NCI-H1048 (cell line): ENCODE measurements at regions not wholly inside any gene's neighbourhood (a gene's known extent, or its start where the extent isn't known, plus 50 kb on each side); places are given as distances from the start of the nearest gene placed in this dataset.
"Not testable (repeated sequence)": the region's sequence is repeated elsewhere in the genome, so short reads cannot be mapped to it uniquely, and the experiment has no call there.

ENCODE experiments used
- DNase-seq: peaks from one replicate; lab custom pipeline; 2025; lab: John Stamatoyannopoulos, UW

DNA sequence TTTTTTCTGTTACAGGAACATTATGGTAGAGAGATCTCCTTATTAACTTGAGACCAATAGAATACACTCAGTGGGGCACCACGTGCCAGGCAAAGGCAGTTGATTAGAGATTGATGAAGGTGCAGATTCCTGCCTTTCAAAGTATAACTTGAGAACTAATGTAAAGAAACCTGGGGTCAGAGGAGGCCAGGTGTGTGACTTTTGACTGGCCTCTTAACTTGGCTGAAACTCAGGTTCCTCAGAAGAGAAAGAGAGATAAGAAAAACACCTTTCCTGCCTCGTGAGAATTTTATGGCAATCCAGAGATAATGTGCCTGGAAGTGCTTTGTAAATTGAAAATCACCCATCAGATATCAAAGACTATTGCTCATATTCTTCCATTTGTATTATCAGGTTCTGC, 110.7 kb upstream of the GZMB start:
- DNase-seq: no peak

DNA sequence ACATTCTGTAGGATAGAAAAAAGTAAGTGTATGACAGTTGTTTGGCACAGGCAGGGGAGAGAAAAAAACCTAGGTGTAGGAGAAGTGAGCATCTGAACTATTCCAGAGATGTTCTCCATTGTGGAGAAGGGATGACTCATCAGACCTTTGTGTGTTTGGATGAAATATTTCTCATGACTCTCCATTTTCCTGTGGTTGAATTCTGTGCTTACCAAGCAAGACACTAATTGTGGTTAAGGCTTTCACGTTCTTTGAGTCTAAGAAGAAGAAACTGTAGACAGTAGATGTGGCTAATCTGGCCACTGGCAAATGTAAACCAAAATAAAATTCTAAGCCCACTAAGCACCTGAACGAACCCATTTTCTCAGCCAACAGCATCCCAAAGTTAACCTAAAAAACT, 107.9 kb upstream of the GZMB start:
- no peak for DNase-seq

DNA sequence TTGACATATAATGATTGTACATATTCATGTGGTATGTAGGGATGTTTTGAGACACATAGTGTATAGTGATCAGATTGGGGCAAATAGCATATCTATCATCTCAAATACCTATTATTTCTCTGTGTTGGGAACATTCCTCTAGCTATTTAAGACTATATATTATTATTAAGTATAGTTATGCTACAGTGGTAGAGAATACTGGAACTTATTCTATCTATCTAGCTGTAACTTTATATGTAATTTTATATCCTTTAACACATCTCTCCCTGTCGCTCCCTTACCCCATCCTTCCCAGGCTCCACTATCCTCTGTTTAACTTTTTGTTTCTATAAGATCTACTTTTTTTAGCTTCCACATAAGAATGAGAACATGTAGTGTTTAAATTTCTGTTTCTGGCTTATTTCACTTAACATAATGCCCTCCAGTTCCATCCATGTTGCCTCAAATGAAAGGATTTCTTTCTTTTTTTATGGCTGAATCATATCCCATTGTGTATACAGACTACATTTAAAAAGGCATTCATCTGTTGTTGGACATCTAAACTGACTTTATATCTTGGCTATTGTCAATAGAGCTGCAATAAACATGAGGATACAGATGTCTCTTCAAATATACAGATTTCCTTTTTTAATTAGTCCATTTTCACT, 102.1 kb upstream of the GZMB start:
- no peak for DNase-seq

DNA sequence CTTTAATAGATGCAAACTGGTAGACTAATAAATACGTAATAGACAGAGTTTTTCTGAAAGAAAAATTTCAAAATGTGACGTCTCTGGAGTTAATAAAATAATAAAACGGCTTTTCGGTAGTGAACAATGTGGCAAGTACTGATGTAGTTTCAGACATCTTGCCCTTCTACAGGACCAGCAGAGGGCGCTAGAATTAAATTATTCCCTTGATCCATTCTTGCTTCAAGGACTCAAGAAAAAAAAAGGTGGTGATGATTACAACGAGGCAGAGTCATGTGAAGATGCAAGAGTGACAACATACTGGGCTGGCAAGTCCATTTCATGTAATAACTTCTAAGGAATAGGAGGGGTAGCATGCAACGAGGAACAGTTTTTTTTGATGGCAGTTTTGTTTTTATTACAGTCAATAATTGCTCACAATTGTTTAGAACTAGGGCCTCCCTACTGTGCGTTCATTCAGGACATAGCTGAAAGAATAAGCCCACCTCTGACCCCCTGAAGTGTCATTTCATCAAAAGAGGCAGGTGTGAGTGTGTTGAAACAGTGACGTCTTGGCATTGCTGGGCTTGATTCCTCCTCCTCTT, 101.0 kb upstream of the GZMB start:
- DNase-seq: peak; percentile 15

GRCh38 chr14:24726480-24726879, 92.5 kb upstream of the GZMB start:
- DNase-seq: no peak

- no peak for DNase-seq
Measured at GRCh38 chr14:24725311-24725710, 91.3 kb upstream of the GZMB start.

GRCh38 chr14:24721775-24722174, 87.8 kb upstream of the GZMB start:
- no peak for DNase-seq

- no peak for DNase-seq
Measured at GRCh38 chr14:24715239-24715638, 81.2 kb upstream of the GZMB start.

GRCh38 chr14:24713404-24713803, 79.4 kb upstream of the GZMB start:
- no peak for DNase-seq

DNA sequence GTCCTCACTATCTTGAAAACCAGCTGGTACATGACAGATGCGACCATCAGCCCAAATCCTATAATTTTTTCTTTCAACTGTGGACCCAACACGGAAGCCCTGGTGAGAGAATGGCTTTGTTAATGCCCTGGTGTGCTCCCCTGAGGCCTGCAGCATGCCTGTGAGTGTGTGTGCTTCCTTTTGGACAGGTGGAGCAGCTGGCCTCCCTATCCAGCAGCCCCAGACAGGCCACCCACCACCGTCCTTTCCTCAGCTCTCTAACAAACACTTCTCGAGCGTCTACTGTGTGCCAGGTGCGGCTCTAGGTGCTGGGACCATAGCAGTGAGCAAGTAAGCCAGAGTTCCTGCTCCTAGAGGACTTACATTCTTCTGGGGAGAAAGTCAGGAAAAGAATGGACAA, 78.9 kb upstream of the GZMB start:
- DNase-seq: no peak

DNA sequence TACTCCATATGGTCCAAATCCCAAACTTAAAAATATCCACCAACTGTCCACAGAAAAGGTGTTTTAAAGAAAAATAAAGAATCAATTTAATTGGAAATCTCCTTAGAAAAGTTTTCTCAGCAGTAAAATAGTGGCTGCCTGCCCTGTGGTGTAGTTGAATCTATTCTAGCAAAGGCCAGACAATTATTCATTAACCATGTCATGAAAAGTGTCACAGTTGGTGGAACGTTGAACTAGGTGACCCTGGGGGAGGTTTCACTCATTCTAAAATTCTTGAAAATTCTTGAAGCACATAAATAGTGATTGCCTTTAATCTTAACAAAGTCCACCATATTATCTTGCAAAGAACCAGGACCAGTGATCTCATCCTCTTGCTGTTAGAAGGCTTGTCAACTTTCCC, 78.4 kb upstream of the GZMB start:
- no peak for DNase-seq

- DNase-seq: no peak
Measured at GRCh38 chr14:24710403-24711112, 76.6 kb upstream of the GZMB start.

DNA sequence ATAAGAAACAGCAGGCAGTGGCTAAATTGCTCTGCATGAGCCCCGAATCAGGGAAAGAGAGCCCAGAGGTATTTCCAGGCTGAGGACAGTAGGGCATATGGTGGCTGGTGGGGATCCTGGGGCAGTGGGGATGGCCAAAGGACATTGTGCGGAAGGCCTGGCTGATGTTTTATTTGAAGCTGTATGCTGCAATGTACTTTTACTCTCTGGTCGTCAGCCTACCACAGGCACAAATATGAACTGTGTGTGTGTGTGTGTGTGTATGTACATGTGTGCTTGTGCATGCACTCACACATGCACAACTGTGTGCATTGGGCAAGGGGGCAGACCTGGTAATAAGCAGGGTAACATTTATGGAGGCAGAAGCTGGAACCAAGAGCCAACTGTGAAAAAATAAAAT, 74.7 kb upstream of the GZMB start:
- DNase-seq: no peak

DNA sequence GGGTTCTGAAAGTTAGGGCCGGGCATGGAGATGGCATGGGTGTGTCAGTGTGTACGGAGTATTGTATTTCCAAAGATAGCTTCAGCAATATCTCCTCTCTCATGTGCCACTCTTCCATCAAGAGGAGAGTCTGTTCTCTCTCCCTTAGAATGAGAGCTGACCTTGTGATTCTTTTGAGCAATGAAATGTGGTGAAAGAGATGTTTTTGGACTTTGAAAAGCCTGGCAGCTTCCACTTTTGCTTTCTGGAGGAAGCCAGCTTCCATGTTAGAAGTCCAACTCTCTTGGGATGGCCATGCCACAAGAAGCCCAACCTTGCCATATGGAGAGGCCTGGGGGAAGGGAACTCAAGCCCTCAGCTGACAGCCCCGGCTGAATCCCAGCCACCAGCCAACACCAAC, 72.4 kb upstream of the GZMB start:
- DNase-seq: no peak

DNA sequence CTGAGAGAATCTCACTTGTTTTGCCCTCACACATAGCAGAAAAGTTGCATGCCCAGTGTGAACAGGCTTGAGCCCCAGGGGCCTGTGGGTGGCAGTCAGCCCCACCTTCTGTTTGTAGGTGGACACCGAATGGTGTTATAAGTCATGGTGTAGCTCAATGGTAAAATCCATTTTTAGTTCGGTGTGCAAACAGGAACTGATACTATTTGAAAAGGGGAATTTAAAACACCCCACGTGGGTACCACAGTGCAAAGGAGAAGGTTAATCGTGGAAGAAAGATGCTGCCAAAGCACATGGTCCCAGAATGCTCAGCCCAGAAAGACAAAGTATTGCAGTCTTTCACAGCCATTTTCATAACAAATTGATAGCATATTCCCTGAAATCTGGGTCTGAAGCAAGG, 71.8 kb upstream of the GZMB start:
- no peak for DNase-seq

- DNase-seq: no peak
Measured at GRCh38 chr14:24701062-24701461, 67.1 kb upstream of the GZMB start.

DNA sequence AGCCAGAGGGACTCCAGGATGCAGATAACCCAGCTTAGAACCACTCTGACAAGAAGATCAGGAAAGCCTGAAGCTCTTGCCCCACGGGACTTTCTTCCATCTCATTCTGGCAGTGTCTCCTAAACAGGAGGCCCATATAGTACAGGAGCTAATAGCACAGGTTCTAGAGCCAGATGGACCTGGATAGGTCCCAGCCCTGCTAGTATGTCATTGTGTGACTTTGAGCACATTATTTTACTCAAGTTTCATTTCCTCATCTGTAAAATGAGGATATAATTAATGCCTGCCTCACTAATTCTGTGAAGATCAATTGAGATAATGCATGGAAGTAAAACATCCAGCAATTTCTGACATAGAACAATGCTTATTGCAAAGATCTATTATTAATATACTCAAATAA, 66.5 kb upstream of the GZMB start:
- DNase-seq: no peak

GRCh38 chr14:24699052-24699451, 65.1 kb upstream of the GZMB start:
- DNase-seq: no peak

DNA sequence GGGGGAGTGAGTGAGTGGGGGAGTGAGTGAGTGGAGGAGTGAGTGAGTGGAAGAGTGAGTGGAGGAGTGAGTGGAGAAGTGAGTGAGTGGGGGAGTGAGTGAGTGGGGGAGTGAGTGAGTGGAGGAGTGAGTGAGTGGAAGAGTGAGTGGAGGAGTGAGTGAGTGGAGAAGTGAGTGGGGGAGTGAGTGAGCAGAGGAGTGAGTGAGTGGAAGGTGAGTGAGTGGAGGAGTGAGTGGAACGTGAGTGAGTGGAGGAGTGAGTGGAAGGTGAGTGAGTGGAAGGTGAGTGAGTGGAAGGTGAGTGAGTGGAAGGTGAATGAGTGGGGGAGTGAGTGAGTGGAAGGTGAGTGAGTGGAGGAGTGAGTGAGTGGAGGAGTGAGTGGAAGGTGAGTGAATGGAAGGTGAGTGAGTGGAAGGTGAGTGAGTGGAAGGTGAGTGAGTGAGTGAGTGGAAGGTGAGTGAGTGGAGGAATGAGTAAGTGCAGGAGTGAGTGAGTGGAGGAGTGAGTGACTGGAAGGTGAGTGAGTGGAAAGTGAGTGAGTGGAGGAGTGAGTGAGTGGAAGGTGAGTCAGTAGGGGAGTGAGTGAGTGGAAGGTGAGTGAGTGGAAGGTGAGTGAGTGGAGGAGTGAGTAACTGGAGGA, 62.4 kb upstream of the GZMB start:
- not testable (repeated sequence) for DNase-seq

- no peak for DNase-seq
Measured at GRCh38 chr14:24695265-24696241, 61.6 kb upstream of the GZMB start.

DNA sequence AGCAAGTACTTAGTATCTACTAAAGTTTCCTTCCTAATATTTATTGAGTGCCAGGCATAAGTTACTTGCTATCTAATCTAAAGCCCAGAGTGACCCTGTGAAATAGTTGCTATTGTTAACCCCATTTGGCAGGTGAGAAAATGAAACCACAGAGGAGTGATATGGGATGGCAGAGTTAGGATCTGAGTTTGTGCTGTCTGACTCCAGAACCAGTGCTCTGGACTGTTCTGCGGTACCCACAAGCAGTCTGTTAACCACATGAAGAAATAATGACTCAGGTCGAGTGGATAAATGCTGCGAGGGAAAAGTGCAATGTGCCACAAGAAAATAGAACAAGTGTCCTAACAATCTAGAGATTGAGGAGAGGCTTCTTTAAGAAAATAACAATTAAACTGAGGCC, 60.7 kb upstream of the GZMB start:
- DNase-seq: no peak

- no peak for DNase-seq
Measured at GRCh38 chr14:24693983-24694382, 60.0 kb upstream of the GZMB start.
